Suppressor macrophage treated with lipopolysaccharide for 1 hour (primary cell): ENCODE measurements at regions not wholly inside any gene's neighbourhood (a gene's known extent, or its start where the extent isn't known, plus 50 kb on each side); places are given as distances from the start of the nearest gene placed in this dataset.

Experiments used
- DNase-seq, 3 donors: peaks; one replicate each; pipeline ENCODE4 v3.0.0-alpha.2; 2020 to 2022

DNA sequence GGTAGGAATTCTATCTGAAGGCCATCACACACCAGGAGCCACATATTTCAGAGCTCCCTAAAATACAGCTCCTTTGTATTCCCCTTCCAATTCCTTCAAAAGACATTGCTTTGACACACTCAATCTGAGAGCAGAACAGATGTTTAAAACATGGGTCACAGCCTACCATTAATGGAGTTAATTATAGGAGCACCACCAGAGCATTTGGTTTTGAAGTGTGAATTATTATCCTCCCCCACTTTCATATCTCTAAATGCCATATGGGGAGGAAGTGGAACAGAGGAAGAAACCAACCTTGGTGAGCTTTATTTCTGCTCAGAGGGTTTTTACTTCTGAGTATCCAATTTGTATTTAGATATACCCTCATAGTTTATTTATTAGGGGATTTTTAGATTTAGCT lies 50.7 kb upstream of the TNFRSF21 start:
- DNase-seq, result peak in 1 of 3 donors; percentile 17

DNA sequence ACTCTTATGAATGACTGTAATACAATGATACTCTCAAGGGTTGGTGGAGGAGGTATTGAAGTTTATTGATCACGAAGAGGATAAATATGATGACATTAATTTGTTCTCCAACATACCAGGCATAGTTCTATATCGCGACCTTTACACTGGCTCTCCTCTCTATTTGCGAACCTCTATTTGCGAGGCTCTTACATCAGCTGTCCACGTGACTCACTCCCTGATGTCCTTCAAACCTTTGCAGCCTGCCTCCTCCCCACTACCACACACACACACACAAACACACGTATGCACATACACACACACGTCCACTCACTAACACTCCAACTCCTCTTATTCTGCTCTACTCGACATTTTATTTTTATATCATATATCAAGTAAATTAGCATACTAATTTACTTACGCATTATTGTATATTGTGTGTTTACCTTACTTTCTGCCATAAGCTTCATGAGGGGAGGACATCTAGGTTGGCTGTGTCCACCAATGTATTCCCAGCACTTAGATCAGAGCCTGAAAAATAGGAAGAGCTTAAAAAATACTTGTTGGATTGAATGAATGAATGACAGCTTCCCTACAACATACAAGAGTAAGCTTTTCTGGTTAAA lies 53.3 kb upstream of the TNFRSF21 start:
- DNase-seq, result peak in 1 of 3 donors; percentile 8

DNA sequence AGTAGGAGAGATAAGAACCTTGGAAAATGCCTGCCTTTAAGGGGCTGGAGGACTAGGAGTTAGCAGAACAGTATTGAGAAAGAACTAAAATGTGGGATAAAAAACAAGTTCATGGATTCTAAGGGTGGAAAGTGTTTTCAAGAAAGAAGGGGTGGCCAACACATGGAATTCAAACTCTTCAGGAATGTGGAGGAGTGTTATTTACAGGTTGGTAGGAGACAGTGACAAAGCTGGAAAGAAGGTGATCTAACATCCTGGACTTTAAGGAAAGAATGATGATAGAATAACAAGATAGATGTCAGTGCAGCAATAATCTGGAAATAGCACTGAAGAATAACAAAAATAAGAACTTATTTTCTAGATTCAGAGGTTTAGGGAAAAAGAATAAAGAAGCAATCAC lies 54.0 kb upstream of the TNFRSF21 start:
- no peak for DNase-seq

DNA sequence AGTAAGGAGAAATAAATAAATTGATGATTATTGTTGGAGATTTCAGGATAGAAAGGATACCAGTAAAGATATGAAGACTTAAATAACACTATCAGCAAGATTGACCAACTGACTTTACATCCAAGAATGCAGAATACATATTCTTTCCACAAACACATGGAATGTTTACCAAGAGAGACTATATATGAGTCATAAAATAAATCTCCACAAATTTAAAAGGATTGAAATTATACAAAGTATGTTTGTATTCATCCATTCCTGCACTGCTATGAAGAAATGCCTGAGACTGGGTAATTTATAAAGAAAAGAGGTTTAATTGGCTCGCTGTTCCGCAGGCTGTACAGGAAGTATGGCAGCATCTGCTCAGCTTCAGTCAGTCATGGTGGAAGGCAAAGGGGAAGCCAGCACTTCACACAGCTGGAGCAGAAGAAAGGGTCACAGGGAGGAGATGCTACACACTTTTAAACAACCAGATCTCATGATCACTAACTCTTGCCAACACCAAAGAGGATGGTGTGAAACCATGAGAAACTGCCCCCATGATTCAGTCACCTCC lies 56.7 kb upstream of the TNFRSF21 start:
- DNase-seq, result peak in 1 of 3 donors; percentile 16

DNA sequence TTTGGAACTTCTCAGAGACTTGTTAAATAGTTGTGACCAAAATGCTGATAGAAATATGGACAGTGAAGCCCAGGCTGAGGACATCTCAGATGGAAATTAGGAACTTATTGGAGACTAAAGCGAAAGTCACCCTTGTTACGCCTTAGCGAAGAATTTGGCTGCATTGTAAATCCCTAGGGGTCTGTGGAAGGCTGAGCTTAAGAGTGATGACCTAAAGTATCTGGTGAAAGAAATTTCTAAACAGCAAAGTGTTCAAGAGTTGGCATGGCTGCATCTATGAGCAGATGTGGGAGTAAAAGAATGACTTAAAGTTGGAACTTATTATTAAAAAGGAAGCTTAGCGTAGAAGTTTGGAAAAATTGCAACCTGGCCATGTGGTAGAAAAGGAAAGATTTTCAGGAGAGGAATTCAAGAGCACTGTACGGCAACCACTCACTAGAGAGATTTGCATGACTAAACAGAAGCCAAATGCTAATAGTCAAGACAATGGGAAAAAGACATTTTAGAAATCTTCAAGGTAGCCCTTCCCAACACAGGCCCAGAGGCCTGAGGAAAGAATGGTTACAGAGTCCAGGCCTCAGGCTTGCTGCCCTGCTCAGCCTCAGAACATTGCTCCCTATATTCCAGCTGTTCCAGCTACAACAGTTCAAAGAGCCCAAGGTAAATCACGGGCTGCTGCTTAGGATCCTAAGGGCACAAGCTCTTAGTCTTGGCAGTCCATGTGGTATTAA lies 61.6 kb upstream of the TNFRSF21 start:
- DNase-seq, result peak in 1 of 3 donors; percentile 9

DNA sequence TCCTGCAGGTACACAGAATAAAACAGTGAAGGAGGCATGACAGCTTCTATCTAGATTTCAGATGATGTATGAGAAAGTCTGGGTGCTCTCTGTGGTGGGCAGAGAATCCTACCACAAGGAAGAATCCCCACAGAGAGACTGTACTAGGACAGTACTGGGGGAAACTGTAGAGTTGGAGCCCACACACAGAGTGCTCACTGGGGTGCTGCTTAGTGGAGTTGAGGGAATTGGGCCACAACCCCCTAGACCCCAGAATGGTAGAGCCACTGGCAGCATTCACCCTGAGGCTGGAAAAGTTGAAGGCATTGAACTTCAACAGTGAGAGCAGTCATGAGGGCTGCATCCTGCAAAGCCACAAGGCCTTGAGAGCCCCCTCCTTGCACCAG lies 62.2 kb upstream of the TNFRSF21 start:
- no peak for DNase-seq

DNA sequence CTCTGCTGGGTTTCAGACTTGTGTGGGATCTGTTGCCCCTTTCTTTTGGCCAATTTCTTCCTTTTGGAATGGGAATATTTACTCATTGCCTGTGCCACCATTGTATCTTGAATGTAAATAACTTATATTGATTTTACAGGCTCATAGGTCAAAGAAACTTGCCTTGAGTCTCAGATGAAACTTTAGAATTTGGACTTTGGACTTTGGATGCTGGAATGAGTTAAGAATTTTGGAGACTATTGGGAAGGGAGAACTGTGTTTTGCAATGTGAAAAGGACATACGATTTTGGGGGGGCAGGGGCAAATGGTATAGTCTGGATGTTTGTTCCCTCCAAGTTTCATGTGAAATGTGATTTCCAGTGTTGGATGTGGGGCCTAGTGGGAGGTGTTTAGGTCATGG lies 62.6 kb upstream of the TNFRSF21 start:
- DNase-seq, result no peak

DNA sequence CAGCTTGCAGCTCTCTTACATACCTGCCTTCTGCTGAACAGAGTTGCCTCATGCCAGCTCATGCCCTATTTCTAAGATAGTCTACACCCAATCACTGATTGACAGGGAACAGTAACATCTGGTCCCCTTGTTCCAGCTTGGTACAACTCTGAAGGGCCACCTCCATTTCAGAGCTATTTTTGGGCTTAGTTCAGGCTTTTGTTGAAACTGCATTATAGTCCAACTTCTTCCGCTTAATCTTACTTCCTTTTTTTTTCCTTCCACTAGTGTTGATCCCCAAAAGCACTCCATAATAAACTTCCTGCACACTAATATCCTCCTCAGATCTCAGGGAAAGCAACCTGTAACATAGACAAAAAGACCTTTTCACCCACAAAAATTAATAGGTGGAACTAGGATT lies 65.7 kb upstream of the TNFRSF21 start:
- no peak for DNase-seq

DNA sequence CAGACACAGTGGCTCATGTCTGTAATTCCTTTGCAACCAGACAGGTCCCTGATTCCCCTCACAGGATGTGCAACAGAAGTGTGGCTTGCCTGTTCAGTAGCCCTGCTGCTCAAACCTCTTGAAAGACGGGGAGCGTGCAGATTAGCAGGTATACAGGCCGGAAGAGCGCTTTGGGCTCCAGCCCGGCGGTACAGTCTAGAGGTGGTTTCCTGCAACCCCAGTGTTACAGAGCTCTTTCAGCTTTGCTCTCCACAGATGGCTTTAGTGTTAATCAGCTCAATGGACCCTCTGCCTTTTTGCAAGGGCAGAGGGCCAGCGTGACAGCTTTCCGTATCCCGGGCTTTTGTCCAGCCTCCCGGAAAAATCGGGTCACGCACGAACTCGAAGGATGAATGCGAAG lies 67.2 kb upstream of the TNFRSF21 start:
- no peak for DNase-seq

DNA sequence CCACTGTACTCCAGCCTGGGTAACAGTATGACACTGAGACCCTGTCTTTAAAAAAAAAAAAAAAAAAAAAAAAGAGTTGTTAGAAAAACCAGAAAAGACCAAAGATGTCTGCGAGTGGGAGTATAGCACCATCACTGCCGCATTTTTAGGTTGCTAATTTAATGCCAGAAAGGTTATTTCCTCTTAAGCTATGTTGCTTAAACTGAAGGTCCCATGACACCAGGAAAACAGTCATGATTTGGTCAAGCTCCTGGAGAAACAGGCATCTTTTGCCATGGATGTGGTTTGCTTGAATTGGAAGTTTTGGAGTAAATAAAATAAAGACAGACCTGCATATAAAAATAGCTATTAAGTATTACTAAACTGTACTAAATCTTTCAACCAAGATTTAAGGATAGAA lies 68.3 kb upstream of the TNFRSF21 start:
- peak; percentile 50 to 72 (median 70) for DNase-seq

DNA sequence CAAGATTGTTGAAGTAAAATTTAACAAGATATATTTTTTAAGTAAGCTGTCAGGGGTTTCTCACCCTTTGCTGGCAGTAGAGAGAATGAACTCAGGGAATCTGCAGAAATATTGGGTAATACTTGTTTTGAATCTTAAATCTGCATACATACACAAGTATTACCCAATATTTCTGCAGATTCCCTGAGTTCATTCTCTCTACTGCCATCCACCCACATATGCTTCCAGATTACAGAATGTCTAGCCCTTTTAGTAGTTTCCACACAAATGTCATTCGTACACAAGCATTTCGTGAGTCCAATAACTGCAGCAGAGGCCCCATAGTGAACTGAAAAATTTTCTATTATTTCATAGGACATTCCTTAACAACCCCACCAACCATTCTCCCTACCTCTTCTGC lies 69.6 kb upstream of the TNFRSF21 start:
- DNase-seq, result peak; percentile 61 to 85 (median 76)

DNA sequence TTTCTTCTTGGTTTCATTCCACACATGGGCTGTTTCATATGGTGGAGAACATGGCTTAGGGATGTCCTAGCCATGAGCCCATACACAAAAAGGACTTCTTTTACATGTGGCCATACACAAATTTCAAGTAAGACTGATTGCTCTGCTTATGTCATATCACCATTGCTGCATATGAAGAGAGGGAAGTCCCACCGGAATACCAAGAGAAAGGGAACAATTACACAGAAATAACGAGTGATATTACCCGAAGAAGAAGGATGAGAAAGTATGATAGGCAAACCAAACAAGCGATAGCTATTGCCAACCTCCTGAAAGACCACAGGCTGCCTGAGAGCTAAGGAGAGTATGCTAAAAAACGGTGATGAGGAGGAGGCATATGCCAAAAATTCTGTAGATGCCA lies 70.5 kb upstream of the TNFRSF21 start:
- DNase-seq, result peak in 2 of 3 donors; percentile 19 to 67

DNA sequence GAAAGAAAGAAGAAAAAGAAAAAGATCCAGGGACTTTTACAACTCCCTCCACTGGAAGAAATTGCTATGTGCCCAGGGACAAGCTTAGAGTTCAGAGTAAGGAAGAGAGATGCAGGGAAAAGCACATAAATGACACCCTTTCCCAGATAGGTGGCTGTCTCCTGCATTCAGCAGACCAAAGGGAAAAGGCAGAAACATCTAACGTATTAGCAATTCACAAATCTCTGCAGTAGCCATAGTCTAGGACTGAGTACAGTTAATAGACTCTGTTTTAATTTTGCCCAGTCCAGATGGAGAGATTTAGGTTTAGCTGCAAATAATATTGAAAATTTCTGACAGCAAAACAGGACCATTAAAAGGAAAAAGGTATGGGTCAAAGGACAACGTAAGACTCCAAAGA lies 71.3 kb upstream of the TNFRSF21 start:
- no peak for DNase-seq

DNA sequence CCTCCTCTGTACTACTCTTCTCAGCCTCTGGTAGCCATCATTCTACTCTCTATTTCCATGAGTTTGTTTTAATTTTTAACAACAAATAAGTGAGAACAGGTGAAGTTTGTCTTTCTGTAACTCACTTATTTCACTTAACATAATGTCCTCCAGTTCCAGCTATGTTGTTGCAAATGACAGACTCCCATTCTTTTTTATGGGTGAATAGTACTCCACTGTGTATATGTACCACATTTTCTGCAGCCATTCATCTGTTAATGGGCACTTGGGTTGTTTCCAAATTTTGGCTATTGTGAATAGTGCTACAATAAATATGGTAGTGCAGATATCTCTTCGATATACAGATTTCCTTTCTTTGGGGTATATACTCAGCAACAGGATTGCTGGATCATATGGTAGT lies 73.7 kb upstream of the TNFRSF21 start:
- DNase-seq, result no peak

DNA sequence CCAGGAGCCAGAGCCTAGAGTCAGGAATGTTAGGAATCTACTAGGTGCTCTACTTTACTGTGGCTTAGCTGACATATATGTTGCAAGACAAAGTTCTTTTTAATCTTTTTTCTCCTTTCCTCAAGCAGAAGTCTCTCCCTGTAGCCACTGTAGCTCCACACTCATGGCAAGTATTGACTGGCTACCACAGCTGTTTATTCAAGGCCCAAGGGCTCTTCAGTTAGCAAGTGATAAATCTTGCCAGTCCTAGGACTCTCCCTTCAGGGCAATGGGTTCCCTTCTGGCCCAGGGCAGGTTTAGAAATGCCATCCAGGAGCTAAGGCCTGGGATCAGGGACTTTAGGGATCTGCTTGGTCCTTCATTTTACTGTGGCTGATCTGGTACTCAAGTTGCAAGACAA lies 82.0 kb upstream of the TNFRSF21 start:
- no peak for DNase-seq

DNA sequence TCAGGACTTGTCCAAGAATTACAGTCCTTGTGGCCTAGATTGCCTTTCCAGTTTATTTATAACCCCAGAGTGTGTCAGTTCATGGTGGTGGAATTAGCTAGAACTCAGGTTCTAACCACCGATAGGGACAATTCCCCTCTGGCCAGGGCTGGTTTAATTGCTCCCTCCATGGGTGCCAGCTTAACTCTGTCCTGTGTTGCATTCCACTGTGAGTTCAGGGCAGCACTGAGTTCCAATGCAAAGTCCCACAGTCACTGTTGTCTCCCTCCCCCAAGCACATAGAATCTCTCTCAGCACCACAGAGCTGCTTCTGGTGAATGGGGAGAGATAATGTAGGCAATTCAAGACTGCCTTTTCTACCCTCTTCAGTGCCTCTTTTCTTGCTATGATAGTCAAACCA lies 82.5 kb upstream of the TNFRSF21 start:
- DNase-seq, result no peak

DNA sequence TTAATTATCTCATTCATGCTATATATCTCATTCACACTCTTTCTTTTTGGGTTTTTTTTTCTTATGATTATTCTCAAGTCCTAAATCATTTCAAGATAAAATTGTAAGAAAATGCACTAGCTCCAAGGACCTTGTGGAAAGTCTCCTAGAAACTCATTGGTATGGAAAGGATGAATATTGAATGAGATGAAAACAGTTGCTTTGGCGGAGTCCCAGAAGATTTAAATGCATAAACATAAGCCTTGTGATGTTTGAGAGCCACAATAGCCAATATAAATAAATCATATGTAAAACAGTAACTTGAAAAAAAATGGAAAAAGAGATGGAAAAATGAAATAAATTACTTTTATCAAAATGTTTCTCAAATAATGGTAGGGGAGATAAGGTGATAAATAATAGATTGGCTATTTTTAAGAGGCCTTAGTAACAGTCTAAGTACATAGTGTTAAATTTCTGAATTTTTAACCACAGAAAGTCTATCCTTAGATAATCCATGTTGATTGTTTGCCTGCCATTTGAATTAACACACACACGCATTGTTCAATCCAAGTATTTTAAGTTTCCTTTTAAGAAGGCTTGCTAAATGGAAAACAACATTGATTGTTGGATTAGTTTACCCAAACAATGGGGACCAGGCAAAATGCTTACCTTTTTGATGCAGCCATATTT lies 81.1 kb upstream of the CD2AP start:
- DNase-seq, result no peak

DNA sequence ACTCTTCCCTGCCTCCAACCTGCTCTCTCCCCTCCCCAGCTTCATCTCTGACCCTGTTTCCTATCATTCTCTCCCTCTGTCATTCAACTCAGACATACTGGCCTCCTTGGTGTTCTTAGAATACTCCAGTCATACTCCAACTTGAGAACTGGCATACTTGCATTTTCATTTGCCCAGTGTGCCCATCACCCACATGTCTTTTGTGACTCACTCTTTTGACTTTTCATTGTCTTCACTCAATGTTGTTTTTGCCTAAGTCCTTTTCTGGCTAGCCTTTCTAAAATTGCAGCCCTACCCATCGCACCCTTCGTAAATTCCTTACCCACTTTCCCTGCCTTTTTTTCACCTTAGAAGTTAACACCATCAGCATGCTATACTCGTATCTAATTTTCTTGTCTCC lies 77.0 kb upstream of the CD2AP start:
- DNase-seq, result no peak

DNA sequence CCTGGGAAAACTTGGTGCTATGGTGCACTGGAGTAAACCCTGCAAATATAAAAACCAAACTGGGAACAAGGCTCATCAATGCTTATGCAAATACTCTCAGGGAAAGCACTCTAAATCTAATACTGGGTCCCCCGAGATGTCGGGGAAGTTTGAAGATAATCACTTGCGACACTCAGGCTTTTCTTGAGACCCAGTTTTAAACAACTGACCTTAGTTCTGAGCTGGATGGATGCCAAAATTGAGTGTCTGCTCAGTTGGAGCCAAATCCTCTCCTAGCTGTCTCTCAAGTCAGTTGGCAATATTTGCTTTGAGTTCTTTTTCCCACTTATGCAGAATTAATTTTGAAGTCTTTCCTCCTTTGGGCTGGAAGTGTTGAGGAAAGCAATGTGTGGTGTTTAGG lies 75.5 kb upstream of the CD2AP start:
- peak in 1 of 3 donors; percentile 30 for DNase-seq

DNA sequence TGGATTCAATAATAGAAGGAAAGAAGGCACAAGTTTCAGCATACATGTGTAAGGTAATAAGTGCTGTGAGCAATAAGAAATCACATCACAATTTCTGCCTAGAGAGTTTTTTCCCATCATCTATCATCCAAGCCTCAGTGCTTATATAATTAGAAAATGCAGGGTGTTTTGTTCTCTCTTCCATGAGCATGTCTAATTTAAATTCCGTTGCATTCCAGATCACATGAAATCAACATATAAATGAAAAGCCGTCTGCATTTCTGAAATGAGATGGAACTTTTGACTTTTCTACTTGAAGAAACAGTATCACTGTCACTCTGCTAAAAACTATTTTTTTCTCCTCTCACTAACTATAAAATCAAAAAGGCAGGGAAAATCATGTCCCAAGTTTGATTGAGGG lies 74.5 kb upstream of the CD2AP start:
- no peak for DNase-seq

DNA sequence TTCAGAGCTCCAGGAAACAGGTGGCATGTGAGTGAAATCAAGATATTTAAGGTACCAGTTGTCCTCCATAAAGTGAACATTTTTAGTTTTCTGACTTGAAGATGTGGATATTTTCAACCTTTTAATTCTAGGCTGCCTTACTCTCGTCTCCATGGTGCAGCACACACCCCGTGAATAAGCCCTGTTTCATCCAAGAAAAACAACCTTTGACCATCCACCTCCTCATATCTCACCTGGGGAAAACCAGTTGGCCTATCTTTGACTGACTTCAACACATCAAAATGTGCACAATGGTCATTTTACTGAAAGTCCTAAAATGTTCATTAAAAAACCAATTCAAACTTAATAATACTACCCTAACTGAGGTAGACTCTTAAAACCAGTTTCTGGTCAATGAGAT lies 73.8 kb upstream of the CD2AP start:
- DNase-seq, result no peak

DNA sequence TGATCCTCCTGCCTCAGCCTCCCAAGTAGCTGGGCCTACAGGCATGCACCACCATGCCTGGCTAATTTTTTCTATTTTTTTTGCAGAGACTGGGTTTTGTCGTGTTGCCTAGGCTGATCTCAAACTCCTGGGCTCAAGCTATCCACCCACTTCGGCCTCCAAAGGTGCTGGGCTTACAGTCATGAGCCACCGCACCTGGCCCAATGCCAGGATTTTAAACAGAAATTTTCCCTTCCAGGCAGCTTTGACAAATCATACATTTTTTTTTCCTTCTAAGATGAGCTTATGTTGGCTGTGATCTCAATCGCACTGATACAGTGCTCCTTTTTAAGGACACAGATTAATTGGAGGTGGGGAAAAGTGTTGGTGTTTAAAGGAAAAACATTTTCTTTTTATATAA lies 73.2 kb upstream of the CD2AP start:
- no peak for DNase-seq

DNA sequence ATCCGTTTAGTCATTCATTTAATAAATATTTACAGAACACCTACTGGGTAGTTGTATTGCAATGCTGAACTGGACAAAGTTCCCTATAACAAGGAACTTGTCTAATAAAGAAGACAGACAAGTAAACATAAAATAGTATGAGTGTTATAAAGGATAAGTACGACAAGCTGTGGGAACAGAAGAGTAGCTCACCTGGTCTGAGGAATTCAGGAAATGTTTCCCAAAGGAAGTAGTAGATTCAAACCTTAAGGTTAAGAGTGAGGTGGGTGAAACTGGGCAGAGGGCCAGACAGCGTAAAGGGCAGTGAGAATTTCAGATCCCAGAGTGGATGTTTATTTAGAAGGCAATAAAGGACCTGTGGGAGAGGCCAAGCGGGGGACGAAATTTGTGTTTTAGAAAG lies 72.3 kb upstream of the CD2AP start:
- DNase-seq, result no peak
